ENCODE measurements at regions not wholly inside any gene's neighbourhood (a gene's known extent, or its start where the extent isn't known, plus 50 kb on each side); places are given as distances from the start of the nearest gene placed in this dataset.

DNA sequence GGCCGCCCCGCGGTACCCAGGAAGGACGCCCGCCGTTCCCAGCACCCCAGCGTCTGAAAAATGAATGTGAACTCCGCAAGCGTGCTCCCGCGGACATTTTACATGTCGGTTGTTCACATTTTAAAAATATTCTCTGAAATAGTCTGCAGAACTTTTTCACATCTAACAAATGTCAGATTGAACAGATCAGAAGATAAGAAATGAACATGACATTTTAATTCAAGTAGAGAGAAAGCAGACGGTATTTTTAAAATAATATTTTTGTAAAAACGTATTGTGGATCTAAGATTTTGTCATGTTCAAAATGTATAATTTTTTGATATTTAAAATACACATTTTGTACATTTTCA, 101.8 kb upstream of the DIO3 start:
- TF ChIP-seq POLR2AphosphoS5 (IDR thresholded peaks at IDR 0.05) (no peak), POLR2A (IDR thresholded peaks at IDR 0.05; ENCODE audit: low read depth) (no peak), EP300 (IDR thresholded peaks at IDR 0.05) (no peak)
- TF ChIP-seq, protein P1, sequence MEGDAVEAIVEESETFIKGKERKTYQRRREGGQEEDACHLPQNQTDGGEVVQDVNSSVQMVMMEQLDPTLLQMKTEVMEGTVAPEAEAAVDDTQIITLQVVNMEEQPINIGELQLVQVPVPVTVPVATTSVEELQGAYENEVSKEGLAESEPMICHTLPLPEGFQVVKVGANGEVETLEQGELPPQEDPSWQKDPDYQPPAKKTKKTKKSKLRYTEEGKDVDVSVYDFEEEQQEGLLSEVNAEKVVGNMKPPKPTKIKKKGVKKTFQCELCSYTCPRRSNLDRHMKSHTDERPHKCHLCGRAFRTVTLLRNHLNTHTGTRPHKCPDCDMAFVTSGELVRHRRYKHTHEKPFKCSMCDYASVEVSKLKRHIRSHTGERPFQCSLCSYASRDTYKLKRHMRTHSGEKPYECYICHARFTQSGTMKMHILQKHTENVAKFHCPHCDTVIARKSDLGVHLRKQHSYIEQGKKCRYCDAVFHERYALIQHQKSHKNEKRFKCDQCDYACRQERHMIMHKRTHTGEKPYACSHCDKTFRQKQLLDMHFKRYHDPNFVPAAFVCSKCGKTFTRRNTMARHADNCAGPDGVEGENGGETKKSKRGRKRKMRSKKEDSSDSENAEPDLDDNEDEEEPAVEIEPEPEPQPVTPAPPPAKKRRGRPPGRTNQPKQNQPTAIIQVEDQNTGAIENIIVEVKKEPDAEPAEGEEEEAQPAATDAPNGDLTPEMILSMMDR (IDR thresholded peaks at IDR 0.05), result no peak
- H3K36me3 ChIP-seq, result no peaks in the 10 kb centered on the region
- WGBS, result 60% methylated on average over 11 of the region's 14 CpGs
- H3K27ac ChIP-seq (replicated peaks in 1 of 4), result no peak overlapping the region
- no peaks in the 10 kb centered on the region for H3K9me3 ChIP-seq
- H3K4me3 ChIP-seq, result peak overlapping the region; percentile 30 to 38 (median 32)
- intact Hi-C loops (cut with DNase I), result no loop called here
- H3K27me3 ChIP-seq, result peaks cover 0 to 87% (median 28%) of the 10 kb centered on the region in 4 donors
- H3K4me1 ChIP-seq, result peaks cover 0 to 27% (median 17%) of the 10 kb centered on the region in 4 donors
- DNase-seq (ENCODE audit: extremely low spot score), result no peak

DNA sequence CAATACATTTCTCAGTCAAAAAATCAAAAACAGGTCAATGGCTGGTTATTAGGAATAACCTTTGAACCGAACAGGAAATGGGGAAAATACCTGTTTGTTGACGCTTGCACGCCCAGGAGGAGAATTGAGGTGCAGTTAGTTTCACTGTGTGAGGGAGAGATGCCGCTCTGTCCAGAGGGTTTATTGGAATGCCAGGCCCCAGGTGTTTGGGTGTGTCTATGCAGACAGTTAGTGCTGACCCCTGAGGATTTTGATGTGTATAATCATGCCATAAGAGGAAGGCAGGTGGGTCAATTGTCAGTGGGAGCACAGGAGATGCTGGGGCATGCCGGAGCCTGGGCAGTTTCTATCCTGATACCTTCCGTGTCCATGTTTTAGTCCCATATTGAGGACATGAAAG, 100.8 kb upstream of the DIO3 start:
- intact Hi-C loops (cut with DNase I), result no loop called here
- 95% methylated on average over 6 of the region's 6 CpGs for WGBS
- Histone ChIP-seq H3K9me3 (no peaks in the 10 kb centered on the region), H3K4me1 (peaks cover 0 to 27% (median 17%) of the 10 kb centered on the region in 4 donors), H3K27me3 (peaks cover 0 to 85% (median 26%) of the 10 kb centered on the region in 4 donors), H3K36me3 (no peaks in the 10 kb centered on the region), H3K27ac (replicated peaks in 1 of 4) (no peak overlapping the region), H3K4me3 (no peak overlapping the region)
- DNase-seq (ENCODE audit: extremely low spot score), result no peak
- TF ChIP-seq EP300 (IDR thresholded peaks at IDR 0.05) (no peak), POLR2A (IDR thresholded peaks at IDR 0.05; ENCODE audit: low read depth) (no peak), POLR2AphosphoS5 (IDR thresholded peaks at IDR 0.05) (no peak)
- TF ChIP-seq, protein P1 (IDR thresholded peaks at IDR 0.05), result no peak

DNA sequence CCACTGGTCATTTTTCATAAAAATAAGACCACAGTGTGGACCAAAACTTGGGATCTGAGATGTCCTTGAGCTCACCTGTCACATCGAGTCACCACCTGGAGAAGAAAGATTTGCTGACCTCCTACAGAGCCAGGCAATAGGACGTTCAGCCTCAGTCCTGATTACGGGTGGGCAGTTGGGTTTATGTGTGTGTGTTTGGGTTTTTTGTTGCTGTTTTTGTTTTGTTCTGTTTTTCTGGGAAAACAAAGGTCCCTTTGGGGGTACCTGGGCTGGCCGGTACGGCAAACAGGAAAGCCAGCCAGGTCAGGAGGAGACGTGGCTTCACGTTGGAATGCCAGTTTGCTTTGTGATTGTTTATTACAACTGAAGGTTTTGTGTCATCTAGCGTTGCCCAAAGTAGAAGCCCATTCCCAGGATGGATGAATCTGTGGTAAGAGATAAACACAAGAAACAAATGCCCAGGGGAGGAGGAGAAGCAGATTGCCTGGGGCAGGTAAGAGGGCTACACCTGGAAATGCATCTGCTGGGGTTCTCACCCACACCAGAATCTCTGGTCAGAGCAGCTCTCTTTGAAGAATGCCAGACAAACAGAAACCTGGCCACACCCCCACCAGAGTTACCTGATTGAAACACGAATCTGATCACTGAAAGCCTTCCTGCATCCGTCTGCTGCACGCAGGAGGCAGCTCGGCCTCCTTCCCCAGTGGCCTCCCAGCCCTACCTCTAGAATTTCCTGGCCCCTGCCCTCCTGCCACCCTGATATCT, 100.1 kb upstream of the DIO3 start:
- no peaks in the 10 kb centered on the region for H3K36me3 ChIP-seq
- H3K4me1 ChIP-seq, result peaks cover 0 to 27% (median 17%) of the 10 kb centered on the region in 4 donors
- H3K27me3 ChIP-seq, result peaks cover 0 to 84% (median 24%) of the 10 kb centered on the region in 4 donors
- no peaks in the 10 kb centered on the region for H3K9me3 ChIP-seq
- intact Hi-C loops (cut with DNase I), result no loop called here
- DNase-seq (ENCODE audit: extremely low spot score), result no peak
- no peak for TF ChIP-seq POLR2AphosphoS5 (IDR thresholded peaks at IDR 0.05)
- no peak for TF ChIP-seq EP300 (IDR thresholded peaks at IDR 0.05)
- TF ChIP-seq, protein P1 (IDR thresholded peaks at IDR 0.05), result no peak
- no peak for TF ChIP-seq POLR2A (IDR thresholded peaks at IDR 0.05; ENCODE audit: low read depth)
- H3K4me3 ChIP-seq, result no peak overlapping the region
- WGBS, result 91% methylated on average over 12 of the region's 12 CpGs
- no peak overlapping the region for H3K27ac ChIP-seq (replicated peaks in 1 of 4)

DNA sequence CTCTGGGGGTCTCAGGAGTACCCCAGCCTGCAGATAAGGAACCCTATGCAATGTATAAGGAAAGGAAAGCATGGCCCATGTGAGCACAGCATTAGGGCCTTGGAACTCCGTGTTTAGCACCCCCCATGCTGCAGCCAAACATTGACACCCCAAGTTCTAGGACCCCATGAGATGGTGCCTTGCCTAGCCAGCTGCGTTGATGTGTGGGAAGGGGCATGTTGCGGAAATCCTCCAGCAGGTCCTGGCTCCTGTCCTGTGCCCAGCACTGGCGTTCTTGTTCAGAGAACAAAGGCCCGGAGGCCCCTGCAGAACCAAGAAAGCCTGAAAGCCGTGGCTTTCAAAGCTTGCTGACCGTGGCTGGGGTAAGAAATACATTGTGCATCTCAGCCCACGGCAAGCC, 99.4 kb upstream of the DIO3 start:
- H3K4me3 ChIP-seq, result no peak overlapping the region
- no peaks in the 10 kb centered on the region for H3K36me3 ChIP-seq
- intact Hi-C loops (cut with DNase I), result no loop called here
- DNase-seq (ENCODE audit: extremely low spot score), result no peak
- 93% methylated on average over 5 of the region's 8 CpGs for WGBS
- H3K4me1 ChIP-seq, result peaks cover 0 to 27% (median 17%) of the 10 kb centered on the region in 4 donors
- TF ChIP-seq, protein P1 (IDR thresholded peaks at IDR 0.05), result no peak
- TF ChIP-seq POLR2AphosphoS5 (IDR thresholded peaks at IDR 0.05) (no peak), POLR2A (IDR thresholded peaks at IDR 0.05; ENCODE audit: low read depth) (no peak), EP300 (IDR thresholded peaks at IDR 0.05) (no peak)
- H3K27me3 ChIP-seq, result peaks cover 0 to 83% (median 23%) of the 10 kb centered on the region in 4 donors
- H3K9me3 ChIP-seq, result no peaks in the 10 kb centered on the region
- no peak overlapping the region for H3K27ac ChIP-seq (replicated peaks in 1 of 4)
